Spleen (tissue), 11 donors: ENCODE measurements at regions not wholly inside any gene's neighbourhood (a gene's known extent, or its start where the extent isn't known, plus 50 kb on each side); places are given as distances from the start of the nearest gene placed in this dataset.

ENCODE experiments used
- DNase-seq: peaks from one replicate; pipeline ENCODE4 v3.0.0-alpha.2; 2020
- H3K27ac ChIP-seq, 8 donors: fragments of 200-600 bp; sonication (generic) in 7 of 8; 1 replicate in 4 of 8; 2 replicates in 4 of 8; pipeline versions ENCODE4 v1.5.0 to v1.8.0; 2016 to 2021; ENCODE audit warnings: inconsistent platforms in 4 of 8, mild to moderate bottlenecking in 4 of 8, moderate library complexity in 1 of 8
- H3K27me3 ChIP-seq, 7 donors: fragments of 200-600 bp; sonication (generic) in 6 of 7; replicated peaks in 1 of 7; 1 replicate in 4 of 7; 2 replicates in 3 of 7; pipeline versions ENCODE4 v1.5.0 to v1.8.0; 2016 to 2021; ENCODE audit warnings: inconsistent platforms in 3 of 7, mild to moderate bottlenecking in 1 of 7
- H3K36me3 ChIP-seq, 6 donors: fragments of 200-600 bp; sonication (generic) in 5 of 6; 1 replicate in 4 of 6; 2 replicates in 2 of 6; pipeline versions ENCODE4 v1.5.0 to v1.8.0; 2016 to 2021; ENCODE audit warnings: inconsistent platforms in 2 of 6
- H3K4me1 ChIP-seq, 6 donors: fragments of 200-600 bp; sonication (generic) in 5 of 6; 1 replicate in 3 of 6; 2 replicates in 3 of 6; pipeline versions ENCODE4 v1.5.0 to v1.8.0; 2016 to 2021; ENCODE audit warnings: inconsistent platforms in 3 of 6
- H3K4me3 ChIP-seq, 8 donors: fragments of 200-600 bp; sonication (generic) in 7 of 8; 1 replicate in 4 of 8; 2 replicates in 4 of 8; pipeline versions ENCODE4 v1.5.0 to v1.8.0; 2016 to 2021; ENCODE audit warnings: inconsistent platforms in 4 of 8, mild to moderate bottlenecking in 4 of 8, moderate library complexity in 2 of 8
- H3K9me3 ChIP-seq, 8 donors: fragments of 200-600 bp; sonication (generic) in 7 of 8; 1 replicate in 4 of 8; 2 replicates in 4 of 8; pipeline versions ENCODE4 v1.5.0 to v1.8.0; 2016 to 2021; ENCODE audit warnings: inconsistent platforms in 4 of 8
- CTCF ChIP-seq, 11 experiments: fragments of 200-600 bp in 7 of 11; fragments of 450-650 bp in 4 of 11; sonication (generic) in 4 of 11; IDR thresholded peaks in 8 of 11; conservative IDR thresholded peaks in 3 of 11; 1 replicate in 7 of 11; 2 replicates in 4 of 11; pipeline versions ENCODE4 v1.4.0 to v1.8.0; 2016 to 2021; ENCODE audit warnings: antibody characterized with exemption in 11 of 11, inconsistent platforms in 4 of 11, mild to moderate bottlenecking in 1 of 11
- POLR2A ChIP-seq, 3 donors: fragments of 450-650 bp; IDR thresholded peaks; one replicate each; pipeline ENCODE4 v1.5.1; 2017; ENCODE audit warnings: antibody characterized with exemption in 3 of 3, mild to moderate bottlenecking in 1 of 3
- POLR2AphosphoS5 ChIP-seq, 3 donors: sonication (generic); formaldehyde crosslinking; IDR thresholded peaks; one replicate each; pipeline ENCODE4 v1.5.1; 2017; ENCODE audit warnings: antibody characterized with exemption in 3 of 3
- WGBS, 5 donors: extraction: QIAGEN DNeasy Blood & Tissue Kit in 3 of 5; methylation state at CpG; one replicate each; pipeline versions ENCODE4 v1.1.5 to v1.1.7; 2013 to 2018; 5-methylcytosine and 5-hydroxymethylcytosine counted together
- intact Hi-C: fragments of 100-400 bp; cut with DNase I; formaldehyde crosslinking; loops from one replicate; pipeline ENCODE4 v1.15.0; 2023; ENCODE audit warnings: low total_unique reads
- donor health status: healthy with polysubstance abuse.
- donor health status: DM: no; HTN: no; CAD: no; lungs with moderate emphysema.
- donor health status: DM: no; HTN: no; CAD: no.
- donor health status: Bipolar disorder and iron deficiency.
- donor health status: healthy.
- donor health status: DM: no; HTN: no; CAD: no.
- donor health status: DM: yes; HTN: yes; CAD: no.

- H3K27ac ChIP-seq: no peak overlapping the region
- H3K27me3 ChIP-seq: no peaks in the 10 kb centered on the region
- no peaks in the 10 kb centered on the region for H3K9me3 ChIP-seq
- intact Hi-C loops: no loop called here
- H3K4me1 ChIP-seq: no peaks in the 10 kb centered on the region
- H3K4me3 ChIP-seq: no peak overlapping the region
- DNase-seq: no peak
- TF ChIP-seq POLR2AphosphoS5 (IDR thresholded peaks at IDR 0.05) (no peak), POLR2A (IDR thresholded peaks at IDR 0.05) (no peak), CTCF (IDR thresholded peaks at IDR 0.05 in 8 of 11, conservative IDR thresholded peaks at IDR 0.05 in 3 of 11) (no peak)
- WGBS, 5 donors: 83 to 93% (median 86%) methylated on average over 2 of the region's 2 CpGs
- H3K36me3 ChIP-seq: no peaks in the 10 kb centered on the region
Observed at GRCh38 chr9:28942941-28943340, 1369.7 kb upstream of the C9orf72 start.

GRCh38 chr9:28946648-28947047 lies 1373.4 kb upstream of the C9orf72 start:
- TF ChIP-seq POLR2A (IDR thresholded peaks at IDR 0.05) (no peak), POLR2AphosphoS5 (IDR thresholded peaks at IDR 0.05) (no peak), CTCF (IDR thresholded peaks at IDR 0.05 in 8 of 11, conservative IDR thresholded peaks at IDR 0.05 in 3 of 11) (no peak)
- no peak for DNase-seq
- Histone ChIP-seq H3K4me1 (no peaks in the 10 kb centered on the region), H3K36me3 (no peaks in the 10 kb centered on the region), H3K9me3 (peaks cover 0 to 19% (median 11%) of the 10 kb centered on the region in 8 donors), H3K27ac (no peak overlapping the region), H3K4me3 (no peak overlapping the region), H3K27me3 (no peaks in the 10 kb centered on the region)
- intact Hi-C loops: no loop called here

DNA sequence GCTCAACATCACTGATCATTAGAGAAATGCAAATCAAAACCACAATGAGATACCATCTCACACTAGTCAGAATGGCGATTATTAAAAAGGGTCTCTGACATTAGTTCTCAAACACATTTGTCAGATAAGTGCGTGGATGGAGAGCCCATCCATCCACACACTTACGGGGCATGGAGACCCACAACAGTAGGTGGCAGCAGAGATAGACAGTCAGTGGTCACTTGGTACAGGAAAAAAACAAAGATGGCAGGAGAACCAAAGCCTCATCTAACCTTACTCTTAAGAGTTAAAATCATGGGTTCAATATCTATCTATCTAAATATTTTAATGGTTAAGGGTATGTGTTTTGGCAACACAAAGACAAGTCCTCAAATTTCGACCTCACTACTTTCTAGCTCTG lies 1378.7 kb upstream of the C9orf72 start:
- TF ChIP-seq CTCF (IDR thresholded peaks at IDR 0.05 in 8 of 11, conservative IDR thresholded peaks at IDR 0.05 in 3 of 11) (no peak), POLR2AphosphoS5 (IDR thresholded peaks at IDR 0.05) (no peak), POLR2A (IDR thresholded peaks at IDR 0.05) (no peak)
- Histone ChIP-seq H3K27me3 (no peaks in the 10 kb centered on the region), H3K4me3 (no peak overlapping the region), H3K9me3 (peaks cover 0 to 19% (median 12%) of the 10 kb centered on the region in 8 donors), H3K4me1 (no peaks in the 10 kb centered on the region), H3K36me3 (no peaks in the 10 kb centered on the region), H3K27ac (no peak overlapping the region)
- intact Hi-C loops: no loop called here
- no peak for DNase-seq
- 70 to 89% (median 79%) methylated on average over 4 of the region's 4 CpGs for WGBS, 5 donors

DNA sequence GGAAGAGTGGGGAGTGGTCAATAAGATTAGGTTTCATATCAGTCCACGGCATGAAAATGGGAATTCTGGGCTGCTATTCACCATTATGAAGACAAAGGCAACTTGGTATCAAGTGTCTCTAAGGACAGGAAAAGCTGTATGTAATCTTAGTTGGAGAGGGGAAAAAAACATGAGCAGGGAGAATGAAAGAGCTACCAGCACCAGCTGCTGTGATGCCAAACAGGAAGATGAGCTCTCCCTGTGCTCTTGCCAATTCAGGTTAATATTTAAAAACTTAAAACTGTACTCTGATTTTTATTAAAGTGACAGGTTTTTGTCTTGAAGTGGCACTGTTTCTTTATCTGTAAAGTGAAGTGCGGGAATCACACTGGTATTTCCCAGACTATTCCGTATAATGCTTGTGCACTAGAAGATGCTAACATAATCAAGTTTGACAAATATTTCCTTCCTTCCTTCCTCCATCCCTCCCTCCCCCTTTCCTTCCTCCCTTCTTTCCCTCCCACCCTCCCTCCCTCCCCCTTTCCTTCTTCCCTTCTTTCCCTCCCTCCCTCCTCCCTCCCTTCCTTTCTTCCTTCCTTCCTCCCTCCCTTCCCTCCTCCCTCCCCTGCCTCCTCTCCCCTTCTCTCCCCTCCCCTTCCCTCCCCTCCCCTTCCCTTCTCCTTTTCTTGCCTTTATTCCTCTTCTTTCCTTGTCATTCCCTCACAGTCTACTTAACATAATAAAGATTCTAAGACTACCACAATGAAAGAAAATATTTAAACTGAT lies 1383.0 kb upstream of the C9orf72 start:
- DNase-seq: no peak
- Histone ChIP-seq H3K27ac (no peak overlapping the region), H3K4me1 (no peaks in the 10 kb centered on the region), H3K27me3 (no peaks in the 10 kb centered on the region), H3K36me3 (no peaks in the 10 kb centered on the region), H3K4me3 (no peak overlapping the region), H3K9me3 (peaks cover 0 to 5% (median 2%) of the 10 kb centered on the region in 8 donors)
- intact Hi-C loops: no loop called here
- WGBS, 5 donors: 61 to 80% (median 67%) methylated on average over 3 of the region's 3 CpGs
- TF ChIP-seq POLR2AphosphoS5 (IDR thresholded peaks at IDR 0.05) (no peak), CTCF (IDR thresholded peaks at IDR 0.05 in 8 of 11, conservative IDR thresholded peaks at IDR 0.05 in 3 of 11) (no peak), POLR2A (IDR thresholded peaks at IDR 0.05) (no peak)
